ENCODE measurements at regions not wholly inside any gene's neighbourhood (a gene's known extent, or its start where the extent isn't known, plus 50 kb on each side); places are given as distances from the start of the nearest gene placed in this dataset.

GRCh38 chr17:13297183-13297582, 279.4 kb upstream of the ELAC2 start:
- no peak for FAIRE-seq
- H3K27me3 ChIP-seq (ENCODE audit: control insufficient read depth in 2 of 2, insufficient read depth in 2 of 2, low read length in 2 of 2): no peaks in the 10 kb centered on the region
- no peaks in the 10 kb centered on the region for H3K36me3 ChIP-seq (ENCODE audit: control insufficient read depth in 2 of 2, extremely low read depth in 1 of 2, insufficient read depth in 2 of 2, low read length in 2 of 2)
- intact Hi-C loops (cut with micrococcal nuclease) (no loop called here), dilution Hi-C loops (cut with MboI; ENCODE audit: extremely low pct_ligation_motif_present, low sequenced_read_pairs) (no loop called here)
- no peaks in the 10 kb centered on the region for H3K9me3 ChIP-seq (replicated peaks; ENCODE audit: control insufficient read depth, insufficient read depth, low read length)
- no peaks in the 10 kb centered on the region for H3K4me1 ChIP-seq (ENCODE audit: control insufficient read depth, extremely low read depth, insufficient read depth, low read length)
- no peak for DNase-seq (ENCODE audit: low read depth, low spot score)
- CTCF ChIA-PET: no interaction called here
- POLR2A ChIA-PET: no interaction called here
- no peak overlapping the region for H3K27ac ChIP-seq (ENCODE audit: insufficient read depth, low read depth, low read length)
- TF ChIP-seq POLR2AphosphoS5 (IDR thresholded peaks at IDR 0.05; ENCODE audit: insufficient read depth, low read depth, low read length) (no peak), MYC (IDR thresholded peaks at IDR 0.05; ENCODE audit: low read depth, low read length) (no peak), CTCF (IDR thresholded peaks at IDR 0.05; ENCODE audit: extremely low read depth in 1 of 2, insufficient read depth in 1 of 2, low read depth in 1 of 2, low read length in 2 of 2) (no peak), EZH2 (IDR thresholded peaks at IDR 0.05; ENCODE audit: borderline replicate concordance, low read depth, low read length, severe bottlenecking) (no peak), GATA2 (IDR thresholded peaks at IDR 0.05; ENCODE audit: insufficient read depth, insufficient read length, low read depth, low read length) (no peak), JUN (IDR thresholded peaks at IDR 0.05; ENCODE audit: borderline replicate concordance, insufficient read depth, insufficient read length, low read depth) (no peak)
- TF ChIP-seq, protein P1, sequence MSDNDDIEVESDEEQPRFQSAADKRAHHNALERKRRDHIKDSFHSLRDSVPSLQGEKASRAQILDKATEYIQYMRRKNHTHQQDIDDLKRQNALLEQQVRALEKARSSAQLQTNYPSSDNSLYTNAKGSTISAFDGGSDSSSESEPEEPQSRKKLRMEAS (IDR thresholded peaks at IDR 0.05; ENCODE audit: insufficient read depth, insufficient read length): no peak
- no TSS peak for BruUV-seq (replicated peaks)
- H2AFZ ChIP-seq (ENCODE audit: low read depth, low read length): no peak overlapping the region
- H3K9me1 ChIP-seq (replicated peaks; ENCODE audit: control insufficient read depth, extremely low read depth, insufficient read depth, low read length): no peaks in the 10 kb centered on the region
- H3K4me3 ChIP-seq (replicated peaks in 1 of 3; ENCODE audit: insufficient read depth in 1 of 3, low read depth in 1 of 3, low read length in 3 of 3): no peak overlapping the region
- no peak overlapping the region for H3K9ac ChIP-seq (replicated peaks; ENCODE audit: extremely low read depth, insufficient read depth, low read length)
- H4K20me1 ChIP-seq (replicated peaks; ENCODE audit: control insufficient read depth, extremely low read depth, insufficient read depth, low read length): no peaks in the 10 kb centered on the region
- H3K79me2 ChIP-seq (ENCODE audit: control insufficient read depth, insufficient read depth, low read length): no peaks in the 10 kb centered on the region
- no peak overlapping the region for H3K4me2 ChIP-seq (ENCODE audit: insufficient read depth, low read length)

All from endothelial cell of umbilical vein (primary cell).